ENCODE measurements at regions not wholly inside any gene's neighbourhood (a gene's known extent, or its start where the extent isn't known, plus 50 kb on each side); places are given as distances from the start of the nearest gene placed in this dataset.

GRCh38 chr9:86720639-86721225 lies 226.6 kb downstream of the GAS1 start:
- no peak for TF ChIP-seq POLR2A (IDR thresholded peaks at IDR 0.05; ENCODE audit: low read depth, low read length)
- no peak for TF ChIP-seq TAF1 (IDR thresholded peaks at IDR 0.05; ENCODE audit: borderline replicate concordance, low read depth, low read length)
- no peak for TF ChIP-seq POLR2AphosphoS5 (IDR thresholded peaks at IDR 0.05; ENCODE audit: low read depth, low read length)

All from GM12892 (cell line).